AG09309 (cell line): ENCODE measurements at regions not wholly inside any gene's neighbourhood (a gene's known extent, or its start where the extent isn't known, plus 50 kb on each side); places are given as distances from the start of the nearest gene placed in this dataset.

Experiments used
- DNase-seq: peaks from one replicate; pipeline ENCODE4 v3.0.0-alpha.2; 2010; ENCODE audit warnings: low read depth
- H3K4me3 ChIP-seq: 2 replicates; pipeline ENCODE4 v1.5.1; 2011; ENCODE audit warnings: mild to moderate bottlenecking, low read depth, low read length, moderate library complexity; ENCODE audit not compliant: control insufficient read depth
- TF ChIP-seq, protein P1 (sequence below): IDR thresholded peaks from 2 replicates; pipeline ENCODE4 v1.5.1; 2011; ENCODE audit warnings: mild to moderate bottlenecking, low read depth, low read length, inconsistent platforms; ENCODE audit not compliant: insufficient read depth, control insufficient read depth; ENCODE audit errors: missing control alignments

DNA sequence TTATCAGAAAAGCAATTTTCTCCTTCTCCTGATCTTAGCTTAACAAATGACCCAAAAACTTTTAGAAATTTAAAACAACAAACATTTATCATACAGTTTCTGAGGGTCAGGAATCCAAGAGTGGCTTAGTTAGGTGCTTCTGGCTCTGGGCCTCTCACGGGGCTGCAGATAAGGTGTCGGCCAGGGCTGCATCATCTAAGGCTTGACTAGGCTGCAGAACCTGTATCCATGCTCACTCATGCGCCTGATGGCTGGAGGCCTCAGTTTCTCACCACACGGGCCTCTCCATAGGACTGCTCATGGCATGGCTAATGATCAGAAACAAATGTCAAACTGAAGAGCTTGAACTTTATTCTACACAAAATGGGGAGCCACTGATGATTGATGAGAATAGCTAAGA, 210.0 kb downstream of the SEC61B start:
- TF ChIP-seq, protein P1, sequence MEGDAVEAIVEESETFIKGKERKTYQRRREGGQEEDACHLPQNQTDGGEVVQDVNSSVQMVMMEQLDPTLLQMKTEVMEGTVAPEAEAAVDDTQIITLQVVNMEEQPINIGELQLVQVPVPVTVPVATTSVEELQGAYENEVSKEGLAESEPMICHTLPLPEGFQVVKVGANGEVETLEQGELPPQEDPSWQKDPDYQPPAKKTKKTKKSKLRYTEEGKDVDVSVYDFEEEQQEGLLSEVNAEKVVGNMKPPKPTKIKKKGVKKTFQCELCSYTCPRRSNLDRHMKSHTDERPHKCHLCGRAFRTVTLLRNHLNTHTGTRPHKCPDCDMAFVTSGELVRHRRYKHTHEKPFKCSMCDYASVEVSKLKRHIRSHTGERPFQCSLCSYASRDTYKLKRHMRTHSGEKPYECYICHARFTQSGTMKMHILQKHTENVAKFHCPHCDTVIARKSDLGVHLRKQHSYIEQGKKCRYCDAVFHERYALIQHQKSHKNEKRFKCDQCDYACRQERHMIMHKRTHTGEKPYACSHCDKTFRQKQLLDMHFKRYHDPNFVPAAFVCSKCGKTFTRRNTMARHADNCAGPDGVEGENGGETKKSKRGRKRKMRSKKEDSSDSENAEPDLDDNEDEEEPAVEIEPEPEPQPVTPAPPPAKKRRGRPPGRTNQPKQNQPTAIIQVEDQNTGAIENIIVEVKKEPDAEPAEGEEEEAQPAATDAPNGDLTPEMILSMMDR = no peak
- H3K4me3 ChIP-seq = no peak overlapping the region
- DNase-seq = no peak

DNA sequence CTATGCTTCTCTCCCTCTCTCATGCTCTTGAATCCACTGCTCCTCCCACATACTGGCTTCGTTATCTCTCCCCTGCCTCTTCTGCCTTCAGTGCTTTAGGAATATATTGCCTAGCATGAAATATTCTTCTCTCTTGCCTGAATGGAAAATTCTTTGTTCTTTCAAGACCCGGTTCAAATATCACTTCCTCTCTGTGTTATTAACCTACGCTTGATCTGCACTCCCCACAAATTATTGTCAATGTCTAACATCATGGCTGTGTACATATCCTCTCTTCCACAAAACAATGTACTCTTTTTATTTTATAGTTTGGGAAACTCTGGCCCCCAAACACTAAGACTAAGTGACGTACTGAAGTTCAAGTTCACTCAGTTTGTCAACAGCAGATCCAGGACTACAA, 211.0 kb downstream of the SEC61B start:
- no peak overlapping the region for H3K4me3 ChIP-seq
- DNase-seq = no peak
- TF ChIP-seq, protein P1 = no peak

DNA sequence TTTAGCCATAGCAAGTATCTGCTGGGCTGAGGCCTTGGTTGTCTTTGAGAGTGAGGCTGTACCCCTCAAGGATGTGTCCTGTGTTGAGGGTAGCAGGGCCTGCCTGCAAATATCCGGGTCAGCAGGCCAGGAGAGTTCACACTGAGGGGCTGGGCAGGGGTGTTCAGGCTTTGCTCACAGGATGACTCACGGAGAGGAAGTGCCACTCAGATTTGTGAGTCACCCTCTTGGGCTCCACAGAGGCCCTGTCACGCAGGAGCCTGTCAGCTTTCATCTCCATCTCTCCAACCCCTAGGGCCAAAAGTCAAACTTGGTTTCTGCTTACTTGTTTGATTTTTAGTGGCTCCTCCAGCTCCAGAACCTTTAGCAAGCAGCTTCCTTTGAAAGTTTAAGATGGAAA, 211.5 kb downstream of the SEC61B start:
- TF ChIP-seq, protein P1 = no peak
- H3K4me3 ChIP-seq = no peak overlapping the region
- no peak for DNase-seq

DNA sequence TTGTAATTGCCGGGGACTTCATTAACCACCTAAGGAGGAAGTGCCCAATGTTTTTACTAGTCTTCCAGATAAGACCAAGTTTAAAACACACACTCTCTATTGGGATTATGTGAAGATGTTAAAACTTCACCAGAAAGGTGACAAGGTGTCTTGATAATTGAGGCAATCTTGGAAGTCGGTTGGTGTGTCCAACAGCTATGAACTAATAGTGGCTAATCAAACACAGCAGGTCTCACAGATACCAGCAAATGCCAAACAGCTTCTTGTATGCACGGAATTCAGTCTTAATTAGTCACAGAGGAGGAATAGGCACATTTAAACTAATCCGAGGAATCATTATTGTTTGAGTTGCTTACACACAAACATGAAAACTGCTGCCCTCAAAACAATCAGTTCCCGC, 214.5 kb downstream of the SEC61B start:
- DNase-seq = no peak
- TF ChIP-seq, protein P1 = no peak

DNA sequence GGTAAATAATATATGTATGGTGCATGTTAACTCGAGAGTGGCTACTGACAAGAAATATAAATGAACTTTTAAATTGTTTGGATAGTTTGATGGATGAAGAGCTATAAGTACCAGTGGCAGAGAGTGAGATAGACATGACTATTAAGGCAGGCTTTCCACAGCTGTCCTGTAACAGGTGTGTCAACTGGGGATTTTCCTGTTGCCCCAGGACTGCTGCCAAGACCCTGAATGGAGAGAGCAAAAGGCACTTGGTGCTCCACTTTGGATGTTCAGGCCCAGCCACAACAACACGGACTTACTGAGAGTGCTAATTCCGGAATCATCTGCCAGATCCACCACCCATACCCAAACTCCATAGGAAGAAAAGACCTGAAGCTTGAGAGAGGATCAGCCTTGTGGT, 215.1 kb downstream of the SEC61B start:
- TF ChIP-seq, protein P1 = no peak
- no peak for DNase-seq
- H3K4me3 ChIP-seq = no peak overlapping the region

More for the DNA sequence above, 214.5 kb downstream of the SEC61B start:
- no peak overlapping the region for H3K4me3 ChIP-seq

DNA sequence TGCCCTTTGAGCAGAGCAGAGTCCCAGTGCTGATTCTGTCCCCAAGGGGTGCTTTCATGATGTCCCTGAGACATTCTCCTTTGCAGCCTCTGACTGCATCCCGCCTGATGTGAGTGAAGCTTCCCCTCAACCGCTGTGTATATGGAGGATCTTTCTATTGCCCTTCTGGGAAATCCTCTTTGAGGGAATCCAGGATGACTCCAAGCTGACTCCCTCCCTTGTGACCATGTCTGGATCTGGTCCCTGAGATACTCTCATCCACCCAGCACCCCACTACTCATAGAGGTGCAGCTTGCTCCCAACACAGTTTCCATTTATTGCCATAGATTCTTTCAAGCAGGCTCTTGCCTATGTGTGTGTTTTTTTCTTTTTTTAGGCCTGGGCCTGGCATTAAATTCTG, 216.5 kb downstream of the SEC61B start:
- TF ChIP-seq, protein P1 = no peak
- H3K4me3 ChIP-seq = no peak overlapping the region
- no peak for DNase-seq

DNA sequence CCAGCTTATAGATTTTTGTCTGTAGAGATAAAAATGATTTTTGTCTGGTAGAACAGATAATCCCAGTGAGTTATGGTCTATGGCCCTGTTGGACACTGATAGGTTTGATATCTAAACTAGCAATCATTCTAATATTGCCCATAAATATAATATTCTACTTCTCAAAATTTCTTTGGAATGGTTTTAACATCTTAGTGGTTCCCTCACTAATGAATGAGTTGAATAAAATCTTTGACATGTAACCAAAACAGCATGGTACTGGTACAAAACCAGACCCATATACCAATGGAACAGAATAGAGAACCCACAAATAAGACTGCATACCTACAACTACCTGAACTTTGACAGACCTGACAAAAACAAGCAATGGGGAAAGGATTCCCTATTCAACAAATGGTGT, 219.7 kb downstream of the SEC61B start:
- TF ChIP-seq, protein P1 = no peak
- no peak for DNase-seq
- H3K4me3 ChIP-seq = no peak overlapping the region
